GM18507 (cell line): ENCODE measurements at regions not wholly inside any gene's neighbourhood (a gene's known extent, or its start where the extent isn't known, plus 50 kb on each side); places are given as distances from the start of the nearest gene placed in this dataset.
A peak's percentile ranks its signal among the peaks of the same experiment; 100 is the strongest.
"Not testable (repeated sequence)": the region's sequence is repeated elsewhere in the genome, so short reads cannot be mapped to it uniquely, and the experiment has no call there.

Experiments used
- DNase-seq: peaks from one replicate; pipeline ENCODE4 v3.0.0; 2011; ENCODE audit warnings: low read depth; ENCODE audit not compliant: insufficient read length; ENCODE audit errors: extremely low spot score
- FAIRE-seq: peaks from 2 replicates; lab custom pipeline; 2011; peaks lifted over from hg19 to GRCh38; lab: Jason Lieb, UNC

DNA sequence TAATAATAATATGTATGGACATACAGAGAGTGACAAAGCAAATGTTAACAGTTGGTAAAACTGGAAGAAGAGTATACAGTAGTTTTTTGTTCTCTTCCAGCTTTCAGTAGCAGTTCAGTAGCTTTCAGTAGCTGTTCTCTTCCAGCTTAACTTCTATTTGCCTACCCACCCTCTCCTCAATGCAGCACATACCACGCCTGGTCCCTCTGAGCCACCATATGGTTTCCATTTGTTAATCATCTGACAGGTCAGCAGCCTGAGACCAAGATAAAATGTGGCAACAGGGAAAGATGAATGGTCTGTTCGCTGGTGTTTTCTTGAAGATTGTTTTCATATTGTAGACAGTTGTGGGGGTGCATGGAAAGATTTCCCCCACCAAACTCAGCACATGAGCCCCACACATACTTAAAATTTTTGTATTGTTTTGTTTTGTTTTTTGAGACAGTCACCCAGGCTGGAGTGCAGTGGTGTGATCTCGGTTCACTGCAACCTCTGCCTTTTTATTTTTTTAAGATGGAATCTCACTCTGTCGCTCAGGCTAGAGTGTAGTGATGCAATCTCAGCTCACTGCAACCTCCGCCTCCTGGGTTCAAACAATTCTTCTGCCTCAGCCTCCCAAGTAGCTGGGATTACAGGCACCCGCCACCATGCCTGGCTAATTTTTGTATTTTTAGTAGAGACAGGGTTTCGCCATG is 56.8 kb downstream of the ATP6V0E2 start:
- not testable (repeated sequence) for FAIRE-seq, DNase-seq

DNA sequence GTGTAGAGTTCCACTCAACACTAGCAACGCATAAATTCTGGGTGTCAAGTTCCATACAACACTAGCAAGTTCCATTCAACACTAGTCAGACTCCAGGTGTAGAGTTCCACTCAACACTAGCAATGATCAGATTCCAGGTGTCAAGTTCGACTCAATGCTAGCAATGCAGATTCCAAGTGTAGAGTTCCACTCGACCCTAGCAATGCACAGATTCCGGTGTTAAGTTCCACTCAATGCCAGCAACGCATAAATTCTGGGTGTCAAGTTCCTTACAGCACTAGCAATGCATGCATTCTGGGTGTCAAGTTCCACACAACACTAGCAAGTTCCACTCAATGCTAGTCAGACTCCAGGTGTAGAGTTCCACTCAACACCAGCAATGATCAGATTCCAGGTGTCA is 60.0 kb downstream of the ATP6V0E2 start:
- FAIRE-seq, DNase-seq: not testable (repeated sequence)

- not testable (repeated sequence) for FAIRE-seq
These were observed 73.6 kb downstream of the ATP6V0E2 start for GRCh38 chr7:149947346-149947745.

DNA sequence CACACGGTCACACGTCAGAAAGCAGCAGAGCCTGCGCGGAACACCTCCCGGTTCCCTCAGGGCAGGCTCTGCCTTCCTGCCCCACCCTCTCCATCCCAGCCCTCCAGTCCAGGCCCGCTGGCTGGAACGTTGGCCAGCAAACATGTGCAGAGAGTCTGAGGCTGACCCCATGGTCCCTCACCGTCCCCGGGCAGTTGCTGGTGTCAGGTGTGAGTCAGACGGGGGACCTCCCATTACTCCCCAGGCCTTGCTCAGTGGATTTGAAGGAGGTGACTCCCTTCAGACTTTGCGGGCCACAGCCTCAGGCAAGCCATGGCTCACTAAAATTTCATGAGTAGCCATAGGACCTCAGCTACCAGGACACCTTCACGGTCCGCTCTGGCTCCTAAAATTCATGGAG is 74.7 kb downstream of the ATP6V0E2 start:
- not testable (repeated sequence) for DNase-seq, FAIRE-seq

More at GRCh38 chr7:149947346-149947745, 73.6 kb downstream of the ATP6V0E2 start:
- DNase-seq = not testable (repeated sequence)

GRCh38 chr7:149949863-149950577 is 76.3 kb downstream of the ATP6V0E2 start:
- not testable (repeated sequence) for DNase-seq
- peak; percentile 68 for FAIRE-seq

- peak; percentile 35 for FAIRE-seq
- not testable (repeated sequence) for DNase-seq
These were observed 76.8 kb downstream of the ATP6V0E2 start for GRCh38 chr7:149950578-149950924.

- DNase-seq = not testable (repeated sequence)
- FAIRE-seq = peak; percentile 5
These were observed 77.8 kb downstream of the ATP6V0E2 start for GRCh38 chr7:149951579-149951978.

DNA sequence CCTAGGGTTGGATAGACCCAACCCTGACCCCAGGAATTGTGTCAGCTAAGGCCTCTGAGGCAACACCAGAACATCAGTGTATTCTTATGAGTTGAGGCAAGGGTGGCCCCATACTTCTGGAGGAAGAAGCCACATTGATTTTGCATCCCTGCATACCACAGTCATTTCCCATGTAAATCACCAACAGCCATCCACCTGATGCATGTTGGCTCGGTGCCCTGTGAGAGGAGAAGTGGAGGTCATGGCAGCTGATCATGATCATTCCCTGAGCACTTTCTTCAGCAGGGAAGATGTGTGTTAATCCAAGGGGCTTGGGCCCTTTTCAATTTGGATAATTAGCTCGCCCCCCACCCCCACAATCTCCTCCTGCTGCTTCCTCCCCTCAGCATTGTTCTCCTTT is 85.1 kb downstream of the ATP6V0E2 start:
- FAIRE-seq, DNase-seq: not testable (repeated sequence)

DNA sequence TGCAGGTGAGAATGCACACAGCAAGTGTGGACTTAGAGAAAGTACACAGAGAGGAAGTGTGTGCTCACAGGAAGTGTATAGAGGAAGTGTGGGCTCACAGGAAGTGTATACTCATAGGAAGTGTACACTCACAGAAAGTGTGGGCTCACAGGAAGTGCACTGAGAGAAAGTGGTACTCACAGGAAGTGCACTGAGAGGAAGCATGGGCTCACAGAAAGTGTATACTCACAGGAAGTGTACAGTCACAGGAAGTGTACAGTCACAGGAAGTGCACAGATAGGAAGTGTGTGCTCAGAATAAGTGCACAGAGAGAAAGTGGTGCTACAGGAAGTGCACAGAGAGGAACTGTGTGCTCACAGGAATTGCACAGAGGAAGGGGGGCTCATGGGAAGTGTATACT is 87.1 kb downstream of the ATP6V0E2 start:
- DNase-seq, FAIRE-seq: not testable (repeated sequence)

DNA sequence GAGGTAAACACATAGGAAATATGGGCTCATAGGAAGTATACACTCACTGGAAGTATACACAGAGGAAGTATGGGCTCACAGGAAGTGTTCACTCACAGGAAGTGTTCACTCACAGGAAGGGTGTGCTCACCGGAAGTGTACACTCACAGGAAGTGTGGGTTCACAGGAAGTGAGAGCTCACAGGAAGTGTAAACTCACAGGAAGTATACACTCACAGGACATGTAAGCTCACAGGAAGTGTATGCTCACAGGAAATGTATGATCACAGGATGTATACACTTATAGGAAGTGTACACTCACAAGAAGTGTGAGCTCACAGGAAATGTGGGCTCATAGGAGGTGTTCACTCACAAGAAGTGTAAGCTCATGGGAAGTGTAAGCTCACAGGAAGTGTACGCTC is 88.1 kb downstream of the ATP6V0E2 start:
- FAIRE-seq, DNase-seq: not testable (repeated sequence)

DNA sequence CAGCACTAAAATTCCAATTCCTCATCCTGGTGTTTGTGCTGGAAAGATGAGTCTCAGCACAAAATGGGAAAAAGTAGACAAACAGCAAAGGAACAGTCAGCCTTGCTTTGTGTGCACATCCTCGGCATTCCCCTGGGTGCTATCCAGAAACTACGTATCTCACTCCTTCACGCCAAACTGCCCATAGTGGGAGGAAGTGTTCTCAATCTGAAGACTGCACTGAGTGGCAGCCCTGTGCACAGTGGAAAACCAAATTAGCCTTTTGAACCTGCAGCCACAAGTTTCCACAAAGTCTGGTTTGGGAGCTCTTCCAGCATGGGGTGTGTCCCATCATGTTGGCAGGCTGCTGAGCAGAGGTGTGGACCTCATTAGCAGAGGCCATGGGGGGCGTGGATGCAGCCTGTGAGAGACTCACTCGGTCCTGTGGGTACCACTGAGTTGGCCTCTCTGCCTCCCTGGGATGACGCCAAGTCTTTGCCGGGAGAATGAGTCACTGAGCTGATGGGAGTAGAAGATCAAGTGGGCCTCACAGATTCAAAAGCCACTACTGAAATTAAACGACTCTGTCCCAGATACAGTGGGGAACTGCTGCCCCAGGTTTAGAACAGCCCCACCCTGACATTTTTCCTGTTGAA is 89.0 kb downstream of the ATP6V0E2 start:
- not testable (repeated sequence) for DNase-seq, FAIRE-seq

DNA sequence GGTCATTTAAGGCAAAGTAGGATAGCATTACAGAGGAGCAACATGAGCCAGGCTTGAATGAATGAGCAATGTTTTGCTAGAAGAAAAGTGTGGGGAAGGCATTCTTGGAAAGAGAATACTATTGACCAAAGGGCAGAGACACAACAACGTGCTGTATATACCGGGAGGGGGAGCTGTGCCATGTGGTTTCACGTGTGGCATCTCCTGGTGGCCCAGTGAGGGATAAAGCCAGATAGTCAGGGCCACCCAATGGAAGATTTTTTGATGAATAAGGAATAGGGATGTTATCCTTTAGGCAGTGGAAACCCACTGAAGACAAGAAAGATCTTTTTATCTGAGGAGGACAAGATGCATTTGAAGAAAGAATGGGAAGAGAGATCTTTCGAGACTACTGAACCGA is 90.2 kb downstream of the ATP6V0E2 start:
- not testable (repeated sequence) for DNase-seq, FAIRE-seq

- not testable (repeated sequence) for DNase-seq, FAIRE-seq
These were observed 92.7 kb downstream of the ATP6V0E2 start for GRCh38 chr7:149966444-149966843.

GRCh38 chr7:149972977-149973376 is 99.2 kb downstream of the ATP6V0E2 start:
- not testable (repeated sequence) for FAIRE-seq, DNase-seq

DNA sequence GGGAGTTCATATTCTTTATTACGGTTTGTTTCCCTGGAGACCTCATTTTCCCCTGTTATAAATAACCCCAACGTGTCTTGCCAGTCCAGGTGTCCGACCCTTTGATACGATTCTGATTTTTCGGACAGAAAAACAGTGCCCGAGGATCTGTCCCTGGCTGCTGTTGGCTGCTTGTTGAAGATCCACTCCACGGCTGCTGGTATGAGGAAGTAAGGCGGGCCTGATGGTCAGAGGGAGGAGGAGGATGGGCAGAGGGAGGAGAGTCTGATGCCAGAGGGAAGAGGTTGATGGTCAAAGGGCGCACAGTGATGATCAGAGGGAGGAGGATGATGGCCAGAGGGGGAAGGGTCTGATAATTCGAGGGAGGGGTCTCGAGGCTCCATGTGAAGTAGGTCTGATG is 99.9 kb downstream of the ATP6V0E2 start:
- FAIRE-seq, DNase-seq: not testable (repeated sequence)

DNA sequence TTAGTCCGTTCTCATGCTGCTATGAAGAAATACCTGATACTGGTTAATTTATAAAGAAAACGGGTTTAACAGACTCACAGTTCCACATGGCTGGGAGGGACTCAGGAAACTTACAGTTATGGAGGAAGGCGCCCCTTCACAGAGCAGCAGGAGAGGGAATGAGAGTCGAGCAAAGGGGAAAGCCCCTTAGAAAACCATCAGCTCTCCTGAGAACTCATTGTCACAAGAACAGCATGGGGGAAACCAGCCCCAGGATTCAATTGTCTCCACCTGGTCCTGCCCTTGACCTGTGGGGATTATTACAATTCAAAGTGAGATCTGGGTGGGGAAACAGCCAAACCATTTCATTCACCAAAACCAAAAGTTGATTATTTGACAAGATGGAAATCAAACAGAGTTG is 101.8 kb downstream of the ATP6V0E2 start:
- not testable (repeated sequence) for FAIRE-seq, DNase-seq

DNA sequence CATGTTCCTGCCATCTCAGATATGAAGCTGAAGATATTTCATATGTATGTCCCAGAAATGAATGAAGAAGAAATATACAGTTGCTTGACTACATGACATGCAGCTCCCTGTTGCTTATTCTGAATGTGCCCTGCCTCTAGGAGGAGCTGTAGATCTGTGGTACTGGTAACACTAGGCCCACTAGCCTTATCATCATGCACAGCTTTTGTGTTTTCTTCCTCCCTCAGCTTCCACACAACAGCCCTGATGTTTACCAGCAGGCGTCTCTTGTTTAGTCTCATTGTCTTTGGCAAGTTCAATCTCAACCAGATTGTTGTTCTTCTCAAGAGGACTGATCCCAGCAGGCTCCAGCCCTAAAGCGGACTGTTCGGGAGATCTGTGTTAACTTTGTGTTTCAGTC is 104.8 kb downstream of the ATP6V0E2 start:
- not testable (repeated sequence) for FAIRE-seq

GRCh38 chr7:149978944-149979343 is 105.2 kb downstream of the ATP6V0E2 start:
- not testable (repeated sequence) for FAIRE-seq, DNase-seq

More for the DNA sequence above, 104.8 kb downstream of the ATP6V0E2 start:
- not testable (repeated sequence) for DNase-seq

DNA sequence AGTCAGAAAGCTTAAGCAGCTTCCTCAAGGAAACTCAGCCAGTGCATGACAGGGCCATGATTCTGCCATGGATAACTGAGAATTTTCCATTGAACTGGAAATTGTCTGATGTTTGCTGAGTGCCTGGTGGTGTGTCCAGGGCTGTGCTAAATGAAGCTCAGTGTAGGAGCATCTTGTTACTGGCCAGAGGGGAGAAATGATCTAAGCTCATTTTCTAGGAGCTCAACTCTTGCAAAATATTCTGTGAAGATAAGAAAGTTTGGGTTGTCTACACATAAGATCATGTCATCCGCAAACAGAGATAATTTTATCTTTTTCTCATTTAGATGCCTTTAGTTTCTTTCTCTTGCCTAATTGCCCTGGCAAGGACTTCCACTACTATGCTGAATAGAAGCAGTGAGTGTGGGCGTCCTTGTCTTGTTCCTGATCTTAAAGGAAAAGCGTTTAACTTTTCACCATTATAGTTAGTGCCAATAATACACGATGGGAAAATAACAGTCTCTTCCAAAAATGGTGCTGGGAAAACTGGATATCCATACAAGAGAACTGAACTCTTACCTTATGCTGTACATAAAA is 108.9 kb downstream of the ATP6V0E2 start:
- not testable (repeated sequence) for DNase-seq, FAIRE-seq

GRCh38 chr7:149986866-149987265 is 113.1 kb downstream of the ATP6V0E2 start:
- not testable (repeated sequence) for DNase-seq, FAIRE-seq
